Activated CD4-positive, CD25-positive, alpha-beta regulatory T cell treated with anti-CD3 and anti-CD28 coated beads, Interleukin-2, amount 50 U/mL, for 16 hours (primary cell): ENCODE measurements at regions not wholly inside any gene's neighbourhood (a gene's known extent, or its start where the extent isn't known, plus 50 kb on each side); places are given as distances from the start of the nearest gene placed in this dataset.

Experiments used
- DNase-seq: peaks from one replicate; pipeline ENCODE4 v3.0.0-alpha.2; 2020; ENCODE audit warnings: low read depth, low spot score

DNA sequence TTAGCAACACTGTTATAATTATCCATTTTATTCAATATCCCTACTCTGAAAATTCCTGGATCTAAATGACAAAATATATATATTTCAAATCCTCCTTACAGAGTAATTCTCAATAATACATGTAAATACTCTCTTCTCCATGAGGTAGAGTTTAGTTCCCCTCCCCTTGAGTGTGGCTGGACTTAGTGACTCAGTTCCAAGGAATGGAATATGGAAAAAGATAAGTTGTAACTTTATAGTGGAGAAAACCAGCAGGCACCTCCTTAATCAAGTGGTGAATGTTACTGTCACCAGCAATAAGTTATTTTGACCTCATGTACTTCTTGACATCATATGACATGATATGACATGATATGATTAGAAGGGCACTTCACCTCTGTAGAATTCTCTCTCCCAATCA lies 302.0 kb downstream of the RAB28 start:
- no peak for DNase-seq

DNA sequence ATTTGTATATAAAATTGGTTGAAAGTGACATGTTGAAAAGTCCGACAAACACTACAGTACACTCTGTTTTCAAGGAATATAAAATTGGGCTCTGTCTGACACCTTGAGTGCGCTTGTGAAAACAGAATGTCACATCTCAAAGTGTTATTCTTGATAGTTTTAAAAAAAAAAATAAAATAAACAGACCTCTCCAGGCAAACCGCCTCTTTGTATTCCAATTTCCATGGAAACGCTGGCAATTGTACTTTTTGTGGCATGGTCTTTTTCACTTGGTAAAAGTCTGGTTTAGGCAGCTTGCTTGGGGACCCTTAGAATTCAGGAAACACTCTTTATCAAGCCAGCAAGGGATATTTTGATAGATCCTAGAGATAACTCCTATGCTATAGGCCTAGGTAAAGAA lies 302.5 kb downstream of the RAB28 start:
- no peak for DNase-seq

DNA sequence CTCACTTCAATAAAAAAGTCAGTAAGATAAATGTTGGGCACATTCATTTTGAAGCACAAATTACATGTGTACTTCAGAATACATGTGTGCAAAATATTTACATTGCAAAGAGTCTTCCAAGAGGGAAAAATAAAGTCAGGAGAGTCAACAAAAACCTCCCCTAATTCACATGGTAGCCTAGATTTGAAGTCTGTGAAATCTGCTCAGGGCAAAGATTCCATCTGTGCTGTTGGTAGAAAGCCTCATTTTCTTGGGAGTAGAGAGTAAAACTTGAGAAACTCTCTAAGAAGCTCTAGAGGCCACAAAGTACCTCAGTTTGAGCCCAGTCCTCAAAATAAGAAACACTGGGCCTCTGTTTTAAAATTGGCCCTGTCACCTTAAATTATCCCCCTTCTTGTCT lies 303.4 kb downstream of the RAB28 start:
- no peak for DNase-seq

DNA sequence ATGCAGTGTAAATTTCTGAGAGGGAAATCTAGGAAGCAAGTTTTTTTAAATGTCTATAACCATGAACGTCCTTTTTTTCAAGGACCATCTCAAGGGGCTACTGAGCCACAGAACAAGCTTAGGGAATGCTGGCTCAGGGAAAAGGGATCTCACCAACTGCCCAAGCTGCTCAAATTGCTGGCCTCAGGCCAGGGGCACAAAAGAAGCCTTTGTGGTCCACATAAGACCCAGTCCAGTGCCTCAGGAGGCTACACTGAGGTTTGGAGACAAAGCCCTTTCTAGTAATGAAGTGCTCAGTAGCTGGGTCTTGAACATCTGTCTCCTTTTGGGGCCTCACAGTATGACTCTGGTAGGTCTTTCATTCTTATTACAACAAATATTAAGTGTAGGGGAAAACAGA lies 305.5 kb downstream of the RAB28 start:
- no peak for DNase-seq

DNA sequence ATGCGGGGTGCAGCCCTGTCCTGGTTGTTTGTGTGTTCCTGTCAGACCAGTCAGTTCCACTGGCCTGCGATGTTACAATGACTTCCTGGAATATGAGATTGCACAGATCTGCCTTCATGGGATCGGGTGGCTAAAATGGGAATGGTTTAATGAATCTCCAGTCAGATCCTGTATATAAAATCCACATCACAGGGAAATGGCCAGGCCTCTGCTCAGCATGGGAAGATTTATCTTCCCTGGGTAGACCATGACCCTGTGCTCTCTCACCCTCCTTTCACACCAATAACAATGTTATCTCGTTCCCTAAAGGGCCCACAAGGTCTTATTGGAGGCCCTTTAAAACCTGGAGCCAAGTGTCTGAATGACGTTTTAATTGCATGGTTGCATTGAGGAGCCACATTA lies 307.4 kb downstream of the RAB28 start:
- DNase-seq = no peak

DNA sequence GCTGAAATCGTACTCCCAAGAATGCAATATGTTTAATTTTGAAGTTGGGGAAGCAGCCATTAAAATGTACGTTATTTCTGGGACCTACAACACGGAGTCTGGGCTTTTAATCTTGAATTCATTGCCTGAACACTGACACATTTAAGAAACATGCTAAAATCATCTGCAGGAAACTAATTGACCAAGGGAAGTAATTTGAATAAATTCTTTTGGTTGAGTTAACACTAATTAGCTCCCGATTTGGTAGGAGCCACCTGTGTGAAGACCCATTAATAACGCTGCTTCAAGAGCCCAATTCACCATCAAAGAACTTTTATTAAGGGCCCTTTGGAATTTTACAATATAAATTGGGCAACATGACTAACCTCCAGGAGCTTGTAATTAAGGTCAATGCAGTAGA lies 309.2 kb downstream of the RAB28 start:
- no peak for DNase-seq

DNA sequence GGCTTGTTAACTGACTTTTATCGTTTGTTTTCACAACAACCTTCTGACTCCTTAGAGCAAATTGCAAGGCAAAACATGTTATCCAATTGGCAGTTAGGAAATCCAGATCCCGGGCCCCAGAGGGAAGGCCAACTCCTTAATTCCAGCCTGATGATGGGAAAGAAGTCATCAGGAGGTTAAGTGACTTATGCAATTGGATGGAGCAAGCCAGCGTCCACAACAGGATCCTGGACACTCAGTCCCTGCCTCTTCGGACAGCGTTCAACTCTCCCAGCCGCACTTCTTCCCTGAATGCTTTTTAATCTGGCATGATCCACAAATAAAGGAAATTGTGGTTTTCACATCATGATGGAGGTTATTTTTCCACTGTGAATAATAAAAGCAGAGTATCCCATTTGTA lies 310.1 kb downstream of the RAB28 start:
- DNase-seq = no peak

DNA sequence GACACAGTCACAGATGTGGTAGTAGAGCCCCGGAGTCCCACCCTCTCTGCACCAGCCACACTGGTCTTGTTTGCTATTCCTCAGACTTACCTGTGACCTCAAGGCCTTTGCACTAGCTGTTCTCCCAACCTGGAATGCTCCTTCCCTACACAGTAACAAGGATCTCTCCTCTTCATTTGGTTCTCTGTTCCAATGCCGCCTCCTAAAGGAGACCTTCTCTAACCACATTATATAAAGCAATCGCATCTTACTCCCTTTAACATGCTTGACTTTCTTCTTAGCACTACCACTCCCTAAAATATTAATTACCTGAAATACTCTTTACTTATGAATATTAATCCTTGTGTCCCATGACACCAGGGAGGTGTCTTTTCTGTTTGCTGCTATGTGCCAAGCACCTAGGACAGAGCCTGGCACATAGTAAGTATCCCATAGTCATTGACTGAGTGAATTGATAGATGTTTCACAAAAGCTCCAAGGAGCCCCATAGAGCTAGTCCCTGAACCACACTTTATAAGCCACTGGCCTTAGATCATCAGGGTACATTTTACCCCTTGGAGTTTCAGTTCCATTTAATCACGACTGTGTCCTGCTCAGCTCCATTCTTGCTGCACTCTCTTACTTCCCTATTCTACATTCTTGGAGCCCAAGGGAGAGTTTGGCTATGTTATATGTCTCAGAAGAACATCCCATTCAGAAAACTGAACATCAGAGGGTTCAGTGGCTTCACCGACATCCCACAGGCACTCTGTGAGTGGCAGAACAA lies 312.7 kb downstream of the RAB28 start:
- DNase-seq = no peak

DNA sequence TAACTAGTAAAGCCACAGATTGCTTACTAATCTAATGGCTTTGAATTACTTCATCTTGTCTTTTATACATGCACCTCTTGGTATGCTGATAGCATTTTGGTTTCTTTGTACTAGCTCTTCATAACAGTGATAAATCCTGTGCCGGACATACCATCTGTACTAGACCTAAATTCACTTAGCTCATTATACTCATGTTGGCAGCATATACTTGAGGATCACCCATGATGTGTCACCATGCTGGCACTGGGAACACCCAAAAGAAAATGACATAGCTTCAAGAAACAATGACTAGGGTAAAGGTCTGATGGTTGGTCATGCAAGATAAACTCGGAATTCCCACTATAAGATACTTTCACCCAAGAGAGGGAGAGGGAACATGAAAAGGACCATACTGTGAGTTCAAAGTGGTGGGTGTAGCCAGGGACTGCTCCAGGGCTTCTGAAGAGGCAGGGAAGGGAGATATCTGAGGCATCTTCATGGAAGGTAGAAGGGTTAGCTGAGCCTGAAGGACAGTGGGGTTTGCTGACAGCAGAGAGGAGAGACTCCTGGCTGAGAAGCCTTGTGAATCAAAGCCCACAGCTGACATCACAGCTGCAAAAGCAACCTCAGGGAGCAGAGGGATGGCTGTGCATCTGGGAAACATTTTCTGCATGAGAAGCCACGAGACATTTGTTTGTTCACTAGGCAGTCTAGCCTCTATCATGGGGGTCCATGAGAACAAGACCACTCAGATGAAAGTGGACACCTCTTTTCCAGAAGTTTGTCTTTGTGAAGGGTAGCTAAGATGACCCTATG lies 314.2 kb downstream of the RAB28 start:
- DNase-seq = no peak

DNA sequence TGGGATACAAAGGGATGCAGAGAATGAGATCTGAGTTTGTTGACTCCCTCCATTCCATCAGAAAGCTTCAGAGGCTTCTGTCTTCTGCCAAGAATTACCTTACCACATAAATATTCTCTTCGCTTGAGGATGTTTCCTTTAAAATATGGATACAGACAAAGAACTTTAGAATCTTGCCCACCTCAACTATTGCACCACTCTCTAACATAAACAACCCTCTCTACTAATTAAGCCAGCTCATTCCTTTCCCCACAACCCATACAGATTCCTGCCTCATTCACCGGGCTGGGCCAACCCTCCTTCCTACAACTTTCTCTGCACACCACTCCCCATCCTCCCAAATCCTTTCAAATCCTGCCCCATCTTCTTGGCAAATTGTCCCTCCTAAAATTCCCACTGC lies 315.8 kb downstream of the RAB28 start:
- DNase-seq = no peak

DNA sequence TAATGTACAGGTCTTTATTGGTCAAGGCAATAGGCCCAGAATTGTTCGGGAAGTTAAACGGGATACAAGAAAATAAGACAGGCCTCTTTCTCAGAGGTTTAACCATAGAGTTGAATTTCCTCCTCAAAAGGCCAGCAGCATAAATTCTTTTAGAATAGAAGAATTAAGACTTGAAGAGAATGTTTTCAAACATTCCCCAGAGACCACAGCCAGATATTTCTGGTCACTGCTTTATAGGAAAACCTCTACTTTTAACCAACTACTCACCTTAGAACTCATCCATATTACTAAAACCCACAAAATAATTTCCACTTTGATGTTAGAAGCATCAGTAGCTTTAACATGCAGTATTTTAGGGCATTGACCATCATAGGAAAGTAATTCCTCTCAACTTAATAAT lies 317.9 kb downstream of the RAB28 start:
- DNase-seq = no peak

DNA sequence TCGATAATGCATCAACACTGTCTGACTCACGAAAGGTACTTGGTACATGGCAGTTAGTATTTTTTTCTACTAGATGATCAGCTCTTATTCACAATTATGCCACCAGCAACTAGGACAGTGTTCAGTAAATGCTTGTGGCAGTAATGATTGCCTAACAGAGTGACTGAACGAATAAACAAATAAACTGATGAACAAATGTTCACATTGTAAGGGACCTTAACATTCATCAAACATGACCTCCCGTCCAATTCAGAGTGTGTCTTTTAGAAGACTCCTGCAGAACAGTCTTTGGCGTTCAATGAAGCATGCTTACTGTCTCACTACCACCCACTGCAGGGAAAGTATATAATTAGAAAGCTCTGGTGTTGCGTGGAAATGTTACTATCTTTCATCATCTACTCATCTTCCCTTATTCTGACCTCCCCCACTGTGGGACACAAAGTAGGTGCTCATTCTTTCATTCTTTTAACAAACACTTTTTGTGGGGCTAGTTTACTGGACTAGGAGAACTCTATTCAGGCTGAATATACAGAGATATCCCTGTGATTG lies 319.3 kb downstream of the RAB28 start:
- DNase-seq = no peak

DNA sequence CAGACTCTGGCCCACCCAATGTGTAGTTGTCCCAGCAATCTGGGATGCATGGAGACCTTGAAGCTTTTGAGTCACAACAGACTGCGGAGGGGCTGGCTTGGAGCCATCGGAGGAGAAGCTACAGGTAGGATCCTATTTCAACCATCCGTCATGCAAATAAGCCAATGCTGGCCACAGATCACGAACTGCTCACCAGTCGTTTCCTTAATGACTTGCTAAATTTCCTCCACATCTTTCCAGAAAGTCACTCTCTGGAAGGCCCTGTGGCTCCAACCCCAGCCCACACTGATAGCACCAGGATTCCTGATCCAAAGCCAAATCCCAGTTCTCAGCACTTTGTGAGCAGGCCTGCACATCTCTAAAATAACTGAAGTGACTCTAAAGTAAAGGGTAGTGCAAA lies 321.3 kb downstream of the RAB28 start:
- no peak for DNase-seq

DNA sequence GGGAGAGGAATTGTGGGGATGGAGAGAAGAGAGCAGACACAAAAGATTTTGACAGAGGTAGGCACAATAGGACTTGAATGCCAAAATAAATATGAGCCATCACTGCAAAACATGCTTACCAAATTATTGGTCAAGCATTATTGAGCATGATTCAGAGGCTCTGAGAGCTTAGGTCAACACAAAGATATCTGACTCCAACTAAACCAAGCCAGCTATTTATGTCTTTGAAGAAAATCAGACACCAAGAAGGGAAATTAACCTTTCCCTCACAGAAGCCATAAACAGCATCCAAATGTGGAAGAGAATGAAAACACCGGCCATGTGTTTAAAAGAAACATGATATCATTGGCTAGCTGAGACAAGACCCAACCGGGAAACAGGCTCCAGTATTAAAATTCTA lies 323.2 kb downstream of the RAB28 start:
- no peak for DNase-seq

DNA sequence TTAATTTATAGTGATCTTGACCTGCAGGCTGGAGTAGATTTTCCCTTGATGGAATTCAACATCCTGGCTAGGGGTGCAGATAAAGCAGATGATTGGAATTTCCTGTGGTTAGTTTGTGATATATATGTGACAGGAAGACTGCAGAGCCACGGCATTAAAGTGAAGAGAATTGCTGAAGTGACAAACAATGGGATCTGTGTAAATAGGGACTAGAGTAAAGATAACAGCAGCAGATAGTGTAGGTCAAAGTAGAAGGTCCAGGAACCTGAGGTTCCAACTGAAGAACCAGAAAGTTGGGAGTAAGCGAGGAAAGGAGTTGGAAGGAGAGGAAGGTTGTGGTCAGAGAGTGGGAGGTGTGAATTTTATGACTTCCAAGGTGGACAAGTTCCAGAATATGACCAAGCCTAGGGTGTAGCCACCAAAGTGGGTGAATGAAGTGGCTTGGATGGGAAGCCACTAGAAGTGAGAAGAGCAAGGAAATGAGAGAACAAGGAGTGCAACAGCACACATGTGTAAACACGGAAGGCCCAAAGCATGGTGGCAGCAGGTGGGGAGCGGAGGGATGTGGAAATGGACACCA lies 325.0 kb downstream of the RAB28 start:
- DNase-seq = no peak

DNA sequence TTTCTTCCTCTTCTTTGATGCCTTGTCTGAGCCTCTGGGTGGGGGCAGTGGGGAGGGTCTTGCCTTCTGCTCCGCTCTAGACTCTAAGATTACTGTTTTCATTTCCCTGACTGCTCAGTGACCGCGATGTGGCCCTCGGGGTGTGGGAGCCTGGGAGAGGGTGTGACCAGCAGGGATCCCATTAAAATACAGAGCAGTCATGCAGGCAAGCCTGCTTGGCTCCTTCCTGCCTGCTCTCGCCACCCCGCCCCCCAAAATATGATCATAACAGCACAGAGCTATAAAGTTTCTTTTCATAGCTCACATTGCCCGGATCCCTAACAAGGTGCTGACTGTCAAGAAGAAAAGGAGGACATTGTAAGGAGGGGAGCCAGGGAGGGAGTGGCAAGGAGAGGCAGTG lies 332.9 kb downstream of the RAB28 start:
- no peak for DNase-seq

DNA sequence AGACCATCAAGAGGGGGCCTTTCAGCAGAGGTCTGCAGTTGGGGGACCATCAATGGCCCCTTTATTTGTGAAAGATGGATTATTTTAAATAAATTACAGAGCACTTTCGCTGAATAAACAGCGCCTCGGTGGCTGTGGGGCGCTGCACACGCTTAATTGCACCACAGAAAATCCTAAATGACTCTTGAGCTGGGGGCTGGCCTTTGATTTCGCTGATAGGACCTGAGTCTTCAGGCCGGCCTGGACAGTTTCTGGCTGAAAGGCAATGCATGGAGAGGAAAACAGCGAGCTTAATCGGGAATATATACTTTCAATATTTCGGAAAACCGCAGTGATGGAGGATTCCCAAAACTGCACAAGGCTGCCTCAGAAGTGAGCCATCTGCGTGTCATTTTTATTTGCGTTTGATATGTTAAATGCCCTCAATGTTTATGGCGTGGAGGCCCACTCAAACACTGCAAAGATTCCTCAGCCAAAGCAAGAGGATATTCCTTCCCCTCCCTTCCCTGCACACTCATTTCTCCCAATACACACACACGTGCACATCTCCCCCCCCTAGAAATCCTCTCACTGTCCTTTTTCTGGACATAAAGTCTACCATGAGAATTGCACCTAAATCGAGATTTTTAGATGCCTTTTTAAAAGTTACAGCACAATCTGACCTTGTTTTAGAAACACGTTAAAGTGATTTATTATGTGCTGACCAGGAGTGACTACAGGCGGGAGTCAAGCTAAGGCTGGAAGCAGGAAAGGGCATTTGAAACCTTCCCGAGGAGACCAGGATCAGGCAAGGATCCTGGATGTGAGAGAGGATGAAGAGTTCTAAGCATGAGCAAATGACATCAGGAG lies 340.7 kb downstream of the RAB28 start:
- no peak for DNase-seq

DNA sequence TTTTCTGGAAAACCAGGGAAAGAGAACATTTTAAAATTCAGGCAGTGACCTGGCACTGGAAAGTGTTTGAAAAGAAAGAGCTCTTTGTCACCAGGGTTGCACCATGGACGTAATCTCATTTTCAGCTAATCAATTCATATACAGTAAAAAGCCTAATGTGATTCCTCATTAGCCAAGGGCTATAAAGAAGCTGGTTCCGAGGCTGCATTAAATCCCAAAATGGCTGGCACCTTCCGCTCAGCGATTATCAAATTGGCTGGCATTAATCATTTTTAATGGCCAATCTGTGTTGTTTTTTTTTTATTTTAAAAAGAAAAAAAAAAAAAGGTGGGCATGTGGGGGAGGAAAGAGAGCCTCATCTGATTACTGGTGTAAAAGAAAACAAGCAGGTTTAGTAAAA lies 341.4 kb downstream of the RAB28 start:
- DNase-seq = no peak

DNA sequence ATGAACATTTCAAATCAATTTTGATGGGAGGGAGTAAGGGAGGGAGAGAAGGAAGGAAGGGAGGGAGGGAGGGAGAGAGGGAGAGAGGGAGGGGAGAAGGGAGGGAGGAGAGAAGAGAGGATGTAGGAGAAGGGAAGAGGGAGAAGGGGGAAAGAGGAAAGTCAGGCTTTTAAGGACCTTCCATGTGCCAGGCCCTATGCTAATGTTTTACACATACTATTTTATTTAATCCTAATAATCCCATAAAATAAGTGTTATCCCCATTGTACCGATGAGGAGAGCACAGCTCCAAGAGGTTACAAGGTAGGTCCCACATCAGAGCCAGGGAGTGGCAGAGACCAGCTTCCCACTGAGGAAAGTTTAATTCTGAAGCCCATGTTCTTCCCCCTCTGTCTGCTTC lies 341.9 kb downstream of the RAB28 start:
- DNase-seq = no peak

DNA sequence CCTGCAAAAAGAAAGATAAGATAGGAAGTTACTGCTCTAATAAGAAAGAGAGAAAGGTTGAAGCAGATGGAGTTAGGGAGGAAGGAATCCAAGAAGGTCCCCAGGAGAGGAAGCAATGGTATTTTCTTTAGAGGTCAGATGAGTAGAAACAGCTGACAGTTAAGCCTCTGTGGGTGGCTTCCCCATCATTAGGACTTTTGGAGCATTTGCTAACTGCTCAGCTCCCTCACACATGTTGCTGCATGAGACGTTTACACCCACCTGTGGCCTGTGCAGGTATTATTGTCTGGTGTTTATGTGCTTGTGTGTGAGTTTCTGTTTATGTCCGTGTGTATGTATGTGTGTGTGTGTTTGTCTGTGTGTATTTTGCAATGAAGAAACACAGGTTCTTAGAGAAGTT lies 346.8 kb downstream of the RAB28 start:
- DNase-seq = no peak

DNA sequence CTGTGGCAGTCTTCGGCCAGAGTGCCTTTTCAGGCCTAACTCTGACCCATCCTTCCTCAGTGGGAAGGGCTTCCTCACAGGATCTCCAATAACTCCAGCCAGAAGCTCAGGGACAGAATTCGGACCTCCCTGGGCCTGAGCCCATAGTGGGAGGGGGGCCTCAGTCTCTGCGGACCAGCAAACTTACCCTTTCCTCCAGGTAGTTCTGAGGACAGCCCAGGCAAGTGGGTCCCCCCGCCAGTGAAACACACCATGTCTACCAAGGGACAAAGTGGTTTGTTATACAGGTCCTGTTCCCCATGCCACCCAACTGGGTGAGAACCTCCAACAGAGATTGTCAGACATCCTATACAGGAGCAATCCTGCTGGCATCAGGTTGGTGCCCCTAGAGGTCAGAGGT lies 350.4 kb downstream of the RAB28 start:
- no peak for DNase-seq

DNA sequence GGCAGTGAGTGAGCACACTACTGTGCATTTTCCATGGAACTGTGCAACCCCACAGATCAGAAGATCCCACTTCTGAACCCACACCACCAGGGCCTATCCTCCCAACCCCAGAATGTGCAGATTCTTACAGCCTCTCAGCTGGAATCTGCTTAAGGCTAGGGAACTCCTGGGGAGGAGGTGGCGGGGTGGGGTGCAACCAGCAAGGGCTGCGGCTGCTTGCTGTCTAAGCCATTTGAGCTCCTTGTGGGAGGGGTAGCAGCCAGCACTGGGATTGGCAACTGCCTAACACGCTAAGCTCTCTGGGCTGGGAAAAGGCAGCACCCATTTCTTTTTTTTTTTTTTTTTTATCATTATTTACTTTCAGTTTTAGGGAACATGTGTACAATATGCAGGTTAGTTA lies 353.3 kb downstream of the RAB28 start:
- DNase-seq = no peak
